Osteocyte (in vitro differentiated cells): ENCODE measurements at regions not wholly inside any gene's neighbourhood (a gene's known extent, or its start where the extent isn't known, plus 50 kb on each side); places are given as distances from the start of the nearest gene placed in this dataset.

Experiments used
- DNase-seq: peaks from one replicate; pipeline ENCODE4 v3.0.0; 2021; ENCODE audit warnings: mixed read lengths; ENCODE audit not compliant: unreplicated experiment; ENCODE audit errors: extremely low spot score
- H3K27ac Mint-ChIP-seq: one replicate; pipeline ENCODE4 v1.8.0; 2021; ENCODE audit warnings: mild to moderate bottlenecking, mixed read lengths; ENCODE audit not compliant: unreplicated experiment
- H3K27me3 Mint-ChIP-seq: one replicate; pipeline ENCODE4 v1.8.0; 2021; ENCODE audit warnings: mixed read lengths; ENCODE audit not compliant: unreplicated experiment
- H3K36me3 Mint-ChIP-seq: one replicate; pipeline ENCODE4 v1.8.0; 2021; ENCODE audit warnings: mixed read lengths; ENCODE audit not compliant: unreplicated experiment
- H3K4me1 Mint-ChIP-seq: one replicate; pipeline ENCODE4 v1.8.0; 2021; ENCODE audit warnings: mixed read lengths; ENCODE audit not compliant: unreplicated experiment
- H3K4me3 Mint-ChIP-seq: one replicate; pipeline ENCODE4 v1.8.0; 2021; ENCODE audit warnings: mild to moderate bottlenecking, moderate library complexity, mixed read lengths; ENCODE audit not compliant: unreplicated experiment
- H3K9me3 Mint-ChIP-seq: one replicate; pipeline ENCODE4 v1.8.0; 2021; ENCODE audit warnings: mixed read lengths; ENCODE audit not compliant: unreplicated experiment
- TF ChIP-seq, protein P1 (sequence below): fragments of 200-600 bp; sonication (generic); IDR thresholded peaks from 2 replicates; pipeline ENCODE4 v1.5.0; 2021; ENCODE audit warnings: antibody characterized with exemption, mild to moderate bottlenecking, moderate library complexity

- TF ChIP-seq, protein P1, sequence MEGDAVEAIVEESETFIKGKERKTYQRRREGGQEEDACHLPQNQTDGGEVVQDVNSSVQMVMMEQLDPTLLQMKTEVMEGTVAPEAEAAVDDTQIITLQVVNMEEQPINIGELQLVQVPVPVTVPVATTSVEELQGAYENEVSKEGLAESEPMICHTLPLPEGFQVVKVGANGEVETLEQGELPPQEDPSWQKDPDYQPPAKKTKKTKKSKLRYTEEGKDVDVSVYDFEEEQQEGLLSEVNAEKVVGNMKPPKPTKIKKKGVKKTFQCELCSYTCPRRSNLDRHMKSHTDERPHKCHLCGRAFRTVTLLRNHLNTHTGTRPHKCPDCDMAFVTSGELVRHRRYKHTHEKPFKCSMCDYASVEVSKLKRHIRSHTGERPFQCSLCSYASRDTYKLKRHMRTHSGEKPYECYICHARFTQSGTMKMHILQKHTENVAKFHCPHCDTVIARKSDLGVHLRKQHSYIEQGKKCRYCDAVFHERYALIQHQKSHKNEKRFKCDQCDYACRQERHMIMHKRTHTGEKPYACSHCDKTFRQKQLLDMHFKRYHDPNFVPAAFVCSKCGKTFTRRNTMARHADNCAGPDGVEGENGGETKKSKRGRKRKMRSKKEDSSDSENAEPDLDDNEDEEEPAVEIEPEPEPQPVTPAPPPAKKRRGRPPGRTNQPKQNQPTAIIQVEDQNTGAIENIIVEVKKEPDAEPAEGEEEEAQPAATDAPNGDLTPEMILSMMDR: no peak
- Mint-ChIP-seq H3K9me3 (peaks cover 12% of the 10 kb centered on the region), H3K27ac (no peak overlapping the region), H3K4me3 (no peak overlapping the region), H3K4me1 (no peaks in the 10 kb centered on the region), H3K27me3 (no peaks in the 10 kb centered on the region), H3K36me3 (no peaks in the 10 kb centered on the region)
- no peak for DNase-seq
These were observed 299.4 kb downstream of the DNAJB9 start for GRCh38 chr7:108869070-108869469.

GRCh38 chr7:108875139-108875538, 305.5 kb downstream of the DNAJB9 start:
- Mint-ChIP-seq H3K4me1 (no peaks in the 10 kb centered on the region), H3K4me3 (no peak overlapping the region), H3K9me3 (peaks cover 9% of the 10 kb centered on the region), H3K27ac (no peak overlapping the region), H3K36me3 (no peaks in the 10 kb centered on the region), H3K27me3 (no peaks in the 10 kb centered on the region)
- DNase-seq: no peak
- TF ChIP-seq, protein P1: no peak

DNA sequence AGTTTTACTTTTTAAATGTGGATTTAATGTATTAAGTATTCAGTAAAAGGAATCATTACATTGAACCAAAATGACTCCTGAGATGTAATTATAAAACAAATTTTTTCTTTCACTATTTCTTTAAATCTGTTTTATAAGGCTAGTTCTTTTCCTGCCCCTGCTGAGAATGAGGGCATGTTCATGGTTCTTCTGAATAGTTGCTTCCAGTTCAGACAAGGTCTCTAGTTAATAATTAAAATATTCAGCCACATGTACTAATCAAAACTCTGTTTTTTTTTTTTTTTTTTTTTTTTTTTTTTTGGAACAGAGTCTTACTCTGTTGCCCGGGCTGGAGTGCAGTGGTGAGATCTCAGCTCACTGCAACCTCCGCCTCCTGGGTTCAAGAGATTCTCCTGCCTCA, 321.2 kb downstream of the DNAJB9 start:
- Mint-ChIP-seq H3K9me3 (peaks cover 3% of the 10 kb centered on the region), H3K4me3 (no peak overlapping the region), H3K4me1 (no peaks in the 10 kb centered on the region)

GRCh38 chr7:108908456-108908855, 338.8 kb downstream of the DNAJB9 start:
- TF ChIP-seq, protein P1: no peak
- DNase-seq: no peak
- H3K27me3 Mint-ChIP-seq: no peaks in the 10 kb centered on the region
- H3K36me3 Mint-ChIP-seq: no peaks in the 10 kb centered on the region
- H3K9me3 Mint-ChIP-seq: peaks cover under 1% of the 10 kb centered on the region
- no peak overlapping the region for H3K27ac Mint-ChIP-seq
- H3K4me3 Mint-ChIP-seq: no peak overlapping the region
- no peaks in the 10 kb centered on the region for H3K4me1 Mint-ChIP-seq

More for the DNA sequence above, 321.2 kb downstream of the DNAJB9 start:
- DNase-seq: no peak
- Mint-ChIP-seq H3K36me3 (no peaks in the 10 kb centered on the region), H3K27ac (no peak overlapping the region), H3K27me3 (no peaks in the 10 kb centered on the region)
- TF ChIP-seq, protein P1: no peak

DNA sequence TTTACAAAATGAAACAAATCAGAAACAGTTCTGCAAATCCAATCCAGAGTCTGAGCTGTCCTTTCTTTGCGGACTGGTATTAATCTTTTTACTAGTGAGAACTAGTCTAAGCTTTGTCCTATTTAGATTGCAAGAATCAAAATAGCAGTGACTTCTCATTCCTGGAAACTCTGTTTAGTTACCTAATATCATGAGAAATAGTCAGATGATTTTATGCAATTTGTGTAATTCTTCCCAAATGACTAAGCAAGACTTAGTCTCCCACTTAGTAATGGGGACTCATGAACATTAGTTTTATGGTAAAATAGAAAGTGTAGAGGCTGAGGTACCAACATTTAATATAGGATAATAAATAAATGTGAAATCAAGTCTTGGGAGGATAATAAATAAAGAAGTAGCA, 341.3 kb downstream of the DNAJB9 start:
- no peak overlapping the region for H3K4me3 Mint-ChIP-seq
- no peak for DNase-seq
- H3K27ac Mint-ChIP-seq: no peak overlapping the region
- peaks cover 22% of the 10 kb centered on the region for H3K9me3 Mint-ChIP-seq
- H3K27me3 Mint-ChIP-seq: no peaks in the 10 kb centered on the region
- H3K36me3 Mint-ChIP-seq: no peaks in the 10 kb centered on the region
- TF ChIP-seq, protein P1: no peak
- no peaks in the 10 kb centered on the region for H3K4me1 Mint-ChIP-seq
